Cardiac fibroblast (primary cell): ENCODE measurements at regions not wholly inside any gene's neighbourhood (a gene's known extent, or its start where the extent isn't known, plus 50 kb on each side); places are given as distances from the start of the nearest gene placed in this dataset.

Source experiments
- DNase-seq, 2 donors: peaks; one replicate each; pipeline versions ENCODE4 v3.0.0 to v3.0.0-alpha.2; 2010; ENCODE audit warnings: low read depth in 2 of 2
- H3K4me3 ChIP-seq, 2 donors: replicated peaks in 1 of 2; 1 replicate in 1 of 2; 2 replicates in 1 of 2; pipeline ENCODE4 v1.5.1; 2011; ENCODE audit warnings: low read depth in 2 of 2, low read length in 2 of 2, mild to moderate bottlenecking in 2 of 2, moderate library complexity in 1 of 2
- CTCF ChIP-seq: IDR thresholded peaks from one replicate; pipeline ENCODE4 v1.5.1; 2011; ENCODE audit warnings: low read depth, mild to moderate bottlenecking, low read length, inconsistent platforms

- no peak overlapping the region for H3K4me3 ChIP-seq
- DNase-seq = no peak
- TF ChIP-seq CTCF = no peak
Observed at GRCh38 chr13:47518530-47518929, 482.5 kb downstream of the SUCLA2 start.

GRCh38 chr13:47511647-47512046 is 489.4 kb downstream of the SUCLA2 start:
- DNase-seq = no peak
- no peak for TF ChIP-seq CTCF
- no peak overlapping the region for H3K4me3 ChIP-seq

- no peak for TF ChIP-seq CTCF
- no peak for DNase-seq
- H3K4me3 ChIP-seq = no peak overlapping the region
Observed at GRCh38 chr13:47508527-47509228, 492.4 kb downstream of the SUCLA2 start.

GRCh38 chr13:47503475-47503874 is 497.6 kb downstream of the SUCLA2 start:
- TF ChIP-seq CTCF = no peak
- no peak for DNase-seq
- no peak overlapping the region for H3K4me3 ChIP-seq

GRCh38 chr13:47502166-47502565 is 498.9 kb downstream of the SUCLA2 start:
- H3K4me3 ChIP-seq = no peak overlapping the region
- no peak for DNase-seq
- no peak for TF ChIP-seq CTCF

GRCh38 chr13:47499358-47500150 is 501.5 kb downstream of the SUCLA2 start:
- H3K4me3 ChIP-seq = no peak overlapping the region
- no peak for TF ChIP-seq CTCF
- peak; percentile 73 to 78 for DNase-seq
